Adrenal gland (tissue), 5 donors: ENCODE measurements at regions not wholly inside any gene's neighbourhood (a gene's known extent, or its start where the extent isn't known, plus 50 kb on each side); places are given as distances from the start of the nearest gene placed in this dataset.

ENCODE experiments used
- POLR2A ChIP-seq, 2 donors: fragments of 450-650 bp; IDR thresholded peaks; one replicate each; pipeline ENCODE4 v1.6.1; 2017; ENCODE audit warnings: antibody characterized with exemption in 2 of 2, mild to moderate bottlenecking in 2 of 2, moderate library complexity in 1 of 2
- TF ChIP-seq, protein P1 (sequence below), 6 experiments: fragments of 450-650 bp in 4 of 6; fragments of 200-600 bp in 2 of 6; sonication (generic) in 1 of 6; IDR thresholded peaks; 1 replicate in 5 of 6; 2 replicates in 1 of 6; pipeline versions ENCODE4 v1.5.1 to v1.8.0; 2016 to 2021; ENCODE audit warnings: antibody characterized with exemption in 6 of 6, mild to moderate bottlenecking in 2 of 6, moderate library complexity in 1 of 6
- donor health status: DM: no; HTN: no; CAD: no.

DNA sequence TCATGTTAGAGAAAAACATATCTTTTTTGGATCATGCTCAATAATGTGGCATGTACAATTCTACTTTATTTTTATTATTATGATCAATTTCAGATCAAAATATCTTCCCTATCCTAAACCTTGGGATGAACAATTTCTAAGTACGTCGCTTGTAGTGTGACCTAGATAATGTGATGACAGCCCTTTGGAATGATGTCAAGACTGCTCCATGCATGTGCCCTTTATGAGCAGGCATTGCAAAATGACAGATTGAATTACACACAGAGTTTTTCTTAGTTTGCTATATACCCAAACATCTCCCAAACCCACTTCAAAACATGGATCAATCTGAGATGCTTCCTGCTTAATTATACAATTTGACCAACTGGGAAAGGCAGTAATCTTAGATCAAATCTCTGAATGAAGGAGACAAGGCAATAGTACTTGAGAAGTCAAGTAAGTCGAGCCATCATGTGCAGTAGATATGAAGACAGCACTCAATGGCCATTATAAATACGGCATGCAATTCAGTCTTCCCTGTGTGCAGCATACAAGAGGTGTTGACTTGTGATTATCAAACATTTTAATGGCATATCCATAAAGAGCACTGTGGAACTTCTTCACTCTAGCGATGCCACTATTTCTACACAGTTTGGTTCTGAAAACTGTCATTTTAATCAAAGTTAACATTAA lies 294.8 kb downstream of the RNF144B start:
- TF ChIP-seq, protein P1, sequence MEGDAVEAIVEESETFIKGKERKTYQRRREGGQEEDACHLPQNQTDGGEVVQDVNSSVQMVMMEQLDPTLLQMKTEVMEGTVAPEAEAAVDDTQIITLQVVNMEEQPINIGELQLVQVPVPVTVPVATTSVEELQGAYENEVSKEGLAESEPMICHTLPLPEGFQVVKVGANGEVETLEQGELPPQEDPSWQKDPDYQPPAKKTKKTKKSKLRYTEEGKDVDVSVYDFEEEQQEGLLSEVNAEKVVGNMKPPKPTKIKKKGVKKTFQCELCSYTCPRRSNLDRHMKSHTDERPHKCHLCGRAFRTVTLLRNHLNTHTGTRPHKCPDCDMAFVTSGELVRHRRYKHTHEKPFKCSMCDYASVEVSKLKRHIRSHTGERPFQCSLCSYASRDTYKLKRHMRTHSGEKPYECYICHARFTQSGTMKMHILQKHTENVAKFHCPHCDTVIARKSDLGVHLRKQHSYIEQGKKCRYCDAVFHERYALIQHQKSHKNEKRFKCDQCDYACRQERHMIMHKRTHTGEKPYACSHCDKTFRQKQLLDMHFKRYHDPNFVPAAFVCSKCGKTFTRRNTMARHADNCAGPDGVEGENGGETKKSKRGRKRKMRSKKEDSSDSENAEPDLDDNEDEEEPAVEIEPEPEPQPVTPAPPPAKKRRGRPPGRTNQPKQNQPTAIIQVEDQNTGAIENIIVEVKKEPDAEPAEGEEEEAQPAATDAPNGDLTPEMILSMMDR (IDR thresholded peaks at IDR 0.05) = no peak
- no peak for TF ChIP-seq POLR2A (IDR thresholded peaks at IDR 0.05)
